SW 1271 (cell line): ENCODE measurements at regions not wholly inside any gene's neighbourhood (a gene's known extent, or its start where the extent isn't known, plus 50 kb on each side); places are given as distances from the start of the nearest gene placed in this dataset.

ENCODE experiments used
- DNase-seq, 2 experiments: peaks; one replicate each; lab custom pipeline; 2025; lab: John Stamatoyannopoulos, UW

DNA sequence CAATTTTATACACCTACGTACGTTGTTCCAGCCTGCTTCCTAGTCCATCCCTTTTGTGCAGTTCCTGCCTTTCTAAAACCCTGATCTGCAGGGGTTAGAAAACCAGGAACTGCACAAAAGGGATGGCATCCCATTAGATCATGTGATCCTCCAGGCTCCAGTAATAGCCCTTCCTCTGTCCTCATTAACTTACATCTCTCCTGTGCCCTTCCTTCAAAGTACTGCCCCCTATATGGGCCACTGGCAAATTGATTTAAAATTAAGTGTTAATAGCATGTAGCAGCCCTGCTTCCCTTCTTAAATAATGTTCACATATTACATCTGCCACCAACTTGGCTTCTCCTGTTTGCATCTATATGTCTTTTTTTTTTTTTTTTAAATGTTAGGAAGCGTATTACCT lies 61.3 kb upstream of the NXPH2 start:
- no peak for DNase-seq

DNA sequence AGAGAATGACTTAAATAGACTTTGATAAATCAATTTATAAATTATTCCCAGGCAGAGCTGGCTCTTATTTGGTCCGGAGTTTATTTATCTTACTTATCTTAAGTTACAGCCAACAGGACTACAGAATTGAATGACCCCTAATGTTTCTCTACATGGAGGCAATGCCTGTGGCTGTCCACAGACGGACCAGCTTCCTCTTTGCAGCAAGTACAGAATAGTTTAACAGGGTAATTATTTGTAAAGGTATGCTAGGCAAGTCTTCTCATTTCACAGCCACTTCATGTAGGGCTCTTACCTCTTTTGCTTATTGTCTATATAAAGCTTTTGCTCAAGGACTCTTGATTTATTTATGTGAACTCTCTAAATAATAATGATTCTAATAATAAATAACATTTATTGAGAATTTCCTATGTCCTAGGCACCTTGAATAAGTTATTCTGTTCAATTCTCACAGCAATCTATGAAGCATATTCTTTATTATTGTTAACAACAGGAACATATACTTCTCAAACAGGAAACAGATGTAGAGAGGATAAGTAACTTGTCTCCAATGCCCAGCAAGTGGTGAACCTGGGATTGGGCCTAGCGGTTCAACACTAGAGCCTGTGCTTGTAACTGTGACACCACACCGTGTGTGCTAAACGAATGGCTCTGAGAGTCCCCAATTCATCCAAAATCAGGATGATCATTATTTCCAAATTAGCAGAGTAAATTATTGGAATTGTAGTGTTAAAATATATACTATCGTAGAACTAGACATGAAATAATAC lies 58.8 kb upstream of the NXPH2 start:
- DNase-seq, result no peak

DNA sequence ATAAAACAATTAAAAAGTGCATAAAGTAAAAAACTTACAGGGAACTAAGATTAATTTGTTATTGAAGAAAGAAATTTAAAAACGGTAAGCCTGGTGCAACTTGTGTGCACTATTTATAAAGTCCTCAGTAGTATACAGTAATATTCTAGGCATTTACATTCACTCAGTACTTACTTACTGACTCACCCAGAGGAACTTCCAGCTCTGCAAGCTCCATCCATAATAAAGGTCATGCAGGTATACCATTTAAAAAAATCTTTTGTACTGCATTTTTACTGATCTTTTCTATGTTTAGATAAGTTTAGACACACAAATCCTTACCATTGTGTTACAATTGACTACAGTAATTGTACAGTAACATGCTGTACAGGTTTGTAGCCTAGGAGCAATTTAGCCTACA lies 51.5 kb upstream of the NXPH2 start:
- no peak for DNase-seq

DNA sequence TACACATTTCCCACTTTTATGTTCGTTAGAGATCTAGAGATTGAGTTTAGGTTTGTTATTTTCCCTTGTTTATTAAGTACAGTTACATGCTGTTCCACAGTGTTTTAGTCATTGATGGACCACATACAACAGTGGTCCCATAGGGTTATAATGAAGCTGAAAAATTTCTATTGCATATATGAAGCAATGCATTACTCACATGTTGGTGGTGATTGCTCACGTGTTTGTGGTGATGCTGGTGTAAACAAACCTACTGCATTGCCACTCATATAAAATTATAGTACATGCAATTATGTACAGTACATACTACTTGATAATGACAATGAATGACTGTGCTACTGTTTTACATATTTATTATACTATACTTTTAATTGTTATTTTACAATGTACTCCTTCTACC lies 51.0 kb upstream of the NXPH2 start:
- no peak for DNase-seq

DNA sequence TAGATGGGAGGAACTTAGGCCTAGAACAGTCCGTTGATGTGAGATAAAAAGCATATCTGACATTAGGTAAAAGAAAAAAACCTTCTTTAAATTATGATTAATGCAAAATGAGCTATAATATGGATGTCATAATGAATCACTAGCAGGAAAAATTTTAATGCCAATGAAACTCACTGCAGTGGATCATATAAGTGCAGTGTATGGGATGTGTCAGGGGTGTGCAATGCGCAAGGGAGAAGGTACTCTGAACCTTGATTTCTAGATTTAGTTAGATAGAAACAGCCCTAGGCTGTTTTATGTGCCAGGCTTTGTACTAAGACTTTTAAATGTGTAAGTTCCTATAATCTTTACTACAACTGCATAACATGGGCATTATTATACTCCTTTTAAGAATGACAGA lies 50.4 kb upstream of the NXPH2 start:
- DNase-seq, result no peak
